ENCODE measurements at regions not wholly inside any gene's neighbourhood (a gene's known extent, or its start where the extent isn't known, plus 50 kb on each side); places are given as distances from the start of the nearest gene placed in this dataset.

GRCh38 chr2:35347561-35347960 lies 1008.0 kb upstream of the CRIM1 start:
- no peak for TF ChIP-seq GABPA (IDR thresholded peaks at IDR 0.05; ENCODE audit: low read depth)
- TF ChIP-seq CTCF (IDR thresholded peaks at IDR 0.05; ENCODE audit: insufficient read depth, low read length), result no peak
- TF ChIP-seq SPI1 (IDR thresholded peaks at IDR 0.05; ENCODE audit: borderline replicate concordance, low read depth), result no peak
- DNase-seq (ENCODE audit: low read depth in 1 of 2, low spot score in 1 of 2), result no peak
- Histone ChIP-seq H3K27ac (replicated peaks) (no peak overlapping the region), H3K4me3 (replicated peaks; ENCODE audit: insufficient read depth, low read length) (no peak overlapping the region), H3K27me3 (ENCODE audit: insufficient read depth, poor library complexity, severe bottlenecking) (no peaks in the 10 kb centered on the region)

- Histone ChIP-seq H3K27ac (replicated peaks) (no peak overlapping the region), H3K27me3 (ENCODE audit: insufficient read depth, poor library complexity, severe bottlenecking) (no peaks in the 10 kb centered on the region), H3K4me3 (replicated peaks; ENCODE audit: insufficient read depth, low read length) (no peak overlapping the region)
- no peak for DNase-seq (ENCODE audit: low read depth in 1 of 2, low spot score in 1 of 2)
- TF ChIP-seq POLR2AphosphoS5 (IDR thresholded peaks at IDR 0.05; ENCODE audit: low read depth) (no peak), GABPA (IDR thresholded peaks at IDR 0.05; ENCODE audit: low read depth) (no peak), CTCF (IDR thresholded peaks at IDR 0.05; ENCODE audit: insufficient read depth, low read length) (no peak), SPI1 (IDR thresholded peaks at IDR 0.05; ENCODE audit: borderline replicate concordance, low read depth) (no peak)
- TF ChIP-seq, protein P1, sequence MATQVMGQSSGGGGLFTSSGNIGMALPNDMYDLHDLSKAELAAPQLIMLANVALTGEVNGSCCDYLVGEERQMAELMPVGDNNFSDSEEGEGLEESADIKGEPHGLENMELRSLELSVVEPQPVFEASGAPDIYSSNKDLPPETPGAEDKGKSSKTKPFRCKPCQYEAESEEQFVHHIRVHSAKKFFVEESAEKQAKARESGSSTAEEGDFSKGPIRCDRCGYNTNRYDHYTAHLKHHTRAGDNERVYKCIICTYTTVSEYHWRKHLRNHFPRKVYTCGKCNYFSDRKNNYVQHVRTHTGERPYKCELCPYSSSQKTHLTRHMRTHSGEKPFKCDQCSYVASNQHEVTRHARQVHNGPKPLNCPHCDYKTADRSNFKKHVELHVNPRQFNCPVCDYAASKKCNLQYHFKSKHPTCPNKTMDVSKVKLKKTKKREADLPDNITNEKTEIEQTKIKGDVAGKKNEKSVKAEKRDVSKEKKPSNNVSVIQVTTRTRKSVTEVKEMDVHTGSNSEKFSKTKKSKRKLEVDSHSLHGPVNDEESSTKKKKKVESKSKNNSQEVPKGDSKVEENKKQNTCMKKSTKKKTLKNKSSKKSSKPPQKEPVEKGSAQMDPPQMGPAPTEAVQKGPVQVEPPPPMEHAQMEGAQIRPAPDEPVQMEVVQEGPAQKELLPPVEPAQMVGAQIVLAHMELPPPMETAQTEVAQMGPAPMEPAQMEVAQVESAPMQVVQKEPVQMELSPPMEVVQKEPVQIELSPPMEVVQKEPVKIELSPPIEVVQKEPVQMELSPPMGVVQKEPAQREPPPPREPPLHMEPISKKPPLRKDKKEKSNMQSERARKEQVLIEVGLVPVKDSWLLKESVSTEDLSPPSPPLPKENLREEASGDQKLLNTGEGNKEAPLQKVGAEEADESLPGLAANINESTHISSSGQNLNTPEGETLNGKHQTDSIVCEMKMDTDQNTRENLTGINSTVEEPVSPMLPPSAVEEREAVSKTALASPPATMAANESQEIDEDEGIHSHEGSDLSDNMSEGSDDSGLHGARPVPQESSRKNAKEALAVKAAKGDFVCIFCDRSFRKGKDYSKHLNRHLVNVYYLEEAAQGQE (IDR thresholded peaks at IDR 0.05; ENCODE audit: insufficient replicate concordance, low read depth), result no peak
Observed at GRCh38 chr2:35343135-35343534, 1012.4 kb upstream of the CRIM1 start.

GRCh38 chr2:35339211-35339610 lies 1016.4 kb upstream of the CRIM1 start:
- no peak for TF ChIP-seq POLR2AphosphoS5 (IDR thresholded peaks at IDR 0.05; ENCODE audit: low read depth)
- TF ChIP-seq CTCF (IDR thresholded peaks at IDR 0.05; ENCODE audit: insufficient read depth, low read length), result no peak
- TF ChIP-seq GABPA (IDR thresholded peaks at IDR 0.05; ENCODE audit: low read depth), result no peak
- no peak for TF ChIP-seq SPI1 (IDR thresholded peaks at IDR 0.05; ENCODE audit: borderline replicate concordance, low read depth)
- TF ChIP-seq, protein P1 (IDR thresholded peaks at IDR 0.05; ENCODE audit: insufficient replicate concordance, low read depth), result no peak
- H3K27ac ChIP-seq (replicated peaks), result no peak overlapping the region
- no peaks in the 10 kb centered on the region for H3K27me3 ChIP-seq (ENCODE audit: insufficient read depth, poor library complexity, severe bottlenecking)
- H3K4me3 ChIP-seq (replicated peaks; ENCODE audit: insufficient read depth, low read length), result no peak overlapping the region
- DNase-seq (ENCODE audit: low read depth in 1 of 2, low spot score in 1 of 2), result no peak

DNA sequence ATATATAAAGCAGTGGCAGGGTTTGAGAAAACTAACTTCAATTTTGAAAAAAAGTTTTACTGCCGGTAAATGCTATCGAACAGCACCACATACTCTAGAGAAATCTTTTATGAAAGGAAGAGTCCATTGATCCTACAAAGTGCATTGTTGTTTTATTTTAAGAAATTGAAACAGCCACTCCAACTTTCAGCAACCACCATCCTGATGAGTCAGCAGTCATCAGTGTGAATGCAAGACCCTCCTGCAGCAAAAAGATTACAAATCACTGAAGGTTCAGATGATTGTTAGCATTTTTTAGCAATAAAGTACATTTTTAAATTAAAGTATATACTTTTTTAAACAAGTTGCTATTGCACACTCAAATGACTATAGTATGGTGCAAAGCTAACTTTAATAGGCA lies 1017.7 kb upstream of the CRIM1 start:
- no peak for DNase-seq (ENCODE audit: low read depth in 1 of 2, low spot score in 1 of 2)
- no peak overlapping the region for H3K4me3 ChIP-seq (replicated peaks; ENCODE audit: insufficient read depth, low read length)
- no peak overlapping the region for H3K27ac ChIP-seq (replicated peaks)
- TF ChIP-seq SPI1 (IDR thresholded peaks at IDR 0.05; ENCODE audit: borderline replicate concordance, low read depth) (no peak), POLR2AphosphoS5 (IDR thresholded peaks at IDR 0.05; ENCODE audit: low read depth) (no peak), GABPA (IDR thresholded peaks at IDR 0.05; ENCODE audit: low read depth) (no peak), CTCF (IDR thresholded peaks at IDR 0.05; ENCODE audit: insufficient read depth, low read length) (no peak)
- no peaks in the 10 kb centered on the region for H3K27me3 ChIP-seq (ENCODE audit: insufficient read depth, poor library complexity, severe bottlenecking)

Data from HL-60 (cell line).